Stimulated activated CD4-positive, alpha-beta T cell treated with anti-CD3 and anti-CD28 coated beads, Interleukin-2, amount 100 ng/mL, for 48 hours (primary cell): ENCODE measurements at regions not wholly inside any gene's neighbourhood (a gene's known extent, or its start where the extent isn't known, plus 50 kb on each side); places are given as distances from the start of the nearest gene placed in this dataset.
"Not testable (repeated sequence)": the region's sequence is repeated elsewhere in the genome, so short reads cannot be mapped to it uniquely, and the experiment has no call there.

ENCODE experiments used
- DNase-seq, 2 donors: peaks; one replicate each; pipeline ENCODE4 v3.0.0-alpha.2; 2020

- not testable (repeated sequence) for DNase-seq
Observed at GRCh38 chr3:80897005-80897404, 864.4 kb downstream of the GBE1 start.

DNA sequence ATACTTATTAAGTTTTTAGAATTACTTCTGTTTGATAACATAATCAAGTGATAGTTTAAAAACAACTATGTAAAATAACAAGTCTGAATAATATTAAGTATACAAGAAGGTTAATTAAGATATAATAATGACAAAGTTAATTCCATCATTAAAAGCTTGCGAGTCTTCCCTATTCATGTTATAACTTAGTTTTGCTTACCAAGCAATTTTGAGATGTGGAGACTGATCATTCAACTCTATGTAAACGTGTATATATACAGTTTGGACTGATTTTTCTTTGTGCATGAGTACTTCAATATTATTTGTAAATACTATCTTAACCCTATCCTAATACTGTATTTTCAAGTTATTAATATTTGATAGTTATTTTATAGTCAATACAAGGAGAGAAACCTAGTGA lies 870.9 kb downstream of the GBE1 start:
- DNase-seq = no peak

DNA sequence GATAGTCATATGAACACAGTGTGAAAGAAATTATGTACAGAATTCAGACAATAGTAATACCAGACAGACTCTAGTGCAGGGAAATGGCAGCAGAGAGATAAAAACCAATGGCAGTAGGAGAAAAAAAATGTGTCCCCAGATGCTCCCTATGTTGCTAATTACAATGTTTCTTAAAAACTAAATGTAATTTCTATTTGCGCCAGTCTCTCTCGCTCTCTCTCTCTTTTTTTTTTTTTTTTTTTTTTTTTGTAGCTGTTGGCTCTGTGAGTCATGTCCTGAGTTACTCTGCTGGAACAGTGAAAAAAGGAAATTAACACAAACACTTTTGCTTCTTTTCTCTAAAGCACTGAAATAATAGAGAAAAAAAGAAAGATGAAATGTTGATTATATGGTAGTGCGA lies 871.9 kb downstream of the GBE1 start:
- no peak for DNase-seq

GRCh38 chr3:80870476-80871041 lies 890.9 kb downstream of the GBE1 start:
- no peak for DNase-seq

DNA sequence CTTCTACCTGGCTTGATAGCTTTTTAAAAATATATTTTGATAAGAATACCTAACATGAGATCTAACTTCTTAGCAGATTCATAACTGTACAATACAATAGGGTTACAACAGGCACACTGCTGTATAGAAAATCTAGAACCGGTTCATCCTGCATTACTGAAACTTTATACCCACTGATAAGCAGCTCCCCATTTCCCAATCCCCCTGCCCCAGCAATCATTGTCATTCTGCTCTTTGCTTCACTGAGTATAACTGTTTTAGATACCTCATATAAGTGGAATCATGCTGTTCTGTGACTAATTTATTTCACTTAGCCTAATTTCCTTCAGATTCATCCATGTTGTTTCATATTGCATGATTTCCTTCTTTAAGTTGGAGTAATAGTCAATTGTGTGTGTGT lies 906.0 kb downstream of the GBE1 start:
- no peak for DNase-seq

DNA sequence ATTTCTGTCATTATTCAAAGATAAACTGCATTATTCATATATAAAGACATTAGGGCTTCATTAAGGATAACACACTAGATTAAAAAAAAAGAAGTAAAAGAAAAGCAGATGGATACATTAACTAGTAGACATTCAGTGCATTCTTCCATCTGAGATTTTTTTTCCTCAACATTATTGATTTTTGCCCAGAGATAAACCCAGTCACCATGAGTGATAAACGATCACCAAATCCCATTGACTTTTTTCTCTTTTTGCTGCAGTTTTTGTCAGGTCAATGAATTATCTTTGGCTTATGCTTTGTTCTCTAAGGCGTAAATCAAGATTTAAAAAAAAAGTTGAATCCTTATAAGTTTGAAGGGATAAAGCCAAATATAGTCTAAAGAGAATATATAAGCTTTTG lies 925.0 kb downstream of the GBE1 start:
- no peak for DNase-seq

DNA sequence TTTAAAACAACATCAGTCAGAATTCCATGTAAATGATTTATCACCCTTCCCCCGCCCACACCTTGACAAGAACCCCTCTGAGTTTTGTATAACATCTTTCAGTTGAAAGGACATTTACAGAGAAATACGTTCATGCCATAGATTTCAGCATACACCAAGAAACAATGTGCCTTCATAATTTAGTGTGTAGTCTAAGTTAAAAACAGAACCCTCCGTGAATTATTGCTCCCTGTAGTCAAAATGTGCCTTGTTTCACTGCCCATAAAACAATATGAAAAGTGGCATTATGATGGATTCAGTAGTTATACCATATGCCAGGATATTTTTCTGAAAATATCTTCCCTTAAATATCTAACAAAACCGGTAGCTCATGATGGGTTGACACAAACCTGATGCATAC lies 953.9 kb downstream of the GBE1 start:
- DNase-seq = no peak

- DNase-seq = no peak
Observed at GRCh38 chr3:80806673-80807072, 954.8 kb downstream of the GBE1 start.

DNA sequence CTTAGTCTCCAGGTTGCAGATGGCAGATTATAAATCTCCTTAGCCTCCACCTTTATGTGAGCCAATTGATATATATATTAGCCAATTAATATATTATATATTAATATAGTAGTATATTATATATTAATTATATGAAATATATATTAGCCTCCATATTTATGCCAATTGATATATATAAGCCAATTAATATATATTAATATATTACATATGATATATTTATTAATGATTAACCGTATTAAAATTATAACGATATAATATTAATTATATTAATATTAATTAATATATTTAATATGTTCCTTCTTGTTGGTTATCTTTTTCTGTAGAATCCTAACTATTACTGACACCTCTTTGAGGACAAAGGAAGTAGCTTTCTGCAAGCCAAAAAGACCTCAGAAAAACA lies 972.5 kb downstream of the GBE1 start:
- no peak for DNase-seq

DNA sequence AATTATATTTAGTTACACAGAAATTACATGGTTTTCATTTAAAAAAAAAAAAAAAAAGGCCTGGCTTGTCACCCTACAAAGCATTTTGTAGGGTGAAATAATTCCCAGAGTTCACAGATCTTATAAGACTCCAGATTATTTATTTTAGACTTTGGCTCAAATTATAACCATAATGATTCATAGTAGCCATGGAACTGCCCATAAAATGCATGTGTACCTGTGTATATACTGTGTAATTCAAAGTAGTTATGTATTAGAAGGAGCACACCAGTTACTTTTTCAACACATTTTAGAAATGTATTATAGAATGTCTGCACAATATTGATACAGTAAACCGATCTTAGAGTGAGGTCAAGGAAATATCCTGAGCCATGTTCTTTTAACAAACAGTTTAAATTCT lies 975.6 kb downstream of the GBE1 start:
- DNase-seq = no peak

DNA sequence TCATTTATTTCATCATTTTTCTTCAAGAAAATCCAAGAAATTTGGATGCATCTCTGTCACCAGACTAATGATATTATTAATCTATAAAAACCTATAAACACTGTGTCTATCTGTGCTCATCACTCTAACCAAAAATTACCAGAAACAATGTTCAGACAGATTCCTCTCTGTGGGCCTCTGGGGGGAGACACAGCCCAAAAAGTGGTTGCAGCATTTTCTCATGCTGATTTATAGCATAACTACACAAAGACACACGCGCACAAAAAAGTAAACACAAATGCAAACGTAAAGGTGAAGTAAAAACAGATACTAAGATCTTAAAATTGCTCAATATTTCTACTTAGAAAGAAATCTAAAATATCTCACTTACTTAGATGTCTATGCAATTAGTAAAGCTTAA lies 976.0 kb downstream of the GBE1 start:
- DNase-seq = no peak

- no peak for DNase-seq
Observed at GRCh38 chr3:80771085-80771484, 990.4 kb downstream of the GBE1 start.

DNA sequence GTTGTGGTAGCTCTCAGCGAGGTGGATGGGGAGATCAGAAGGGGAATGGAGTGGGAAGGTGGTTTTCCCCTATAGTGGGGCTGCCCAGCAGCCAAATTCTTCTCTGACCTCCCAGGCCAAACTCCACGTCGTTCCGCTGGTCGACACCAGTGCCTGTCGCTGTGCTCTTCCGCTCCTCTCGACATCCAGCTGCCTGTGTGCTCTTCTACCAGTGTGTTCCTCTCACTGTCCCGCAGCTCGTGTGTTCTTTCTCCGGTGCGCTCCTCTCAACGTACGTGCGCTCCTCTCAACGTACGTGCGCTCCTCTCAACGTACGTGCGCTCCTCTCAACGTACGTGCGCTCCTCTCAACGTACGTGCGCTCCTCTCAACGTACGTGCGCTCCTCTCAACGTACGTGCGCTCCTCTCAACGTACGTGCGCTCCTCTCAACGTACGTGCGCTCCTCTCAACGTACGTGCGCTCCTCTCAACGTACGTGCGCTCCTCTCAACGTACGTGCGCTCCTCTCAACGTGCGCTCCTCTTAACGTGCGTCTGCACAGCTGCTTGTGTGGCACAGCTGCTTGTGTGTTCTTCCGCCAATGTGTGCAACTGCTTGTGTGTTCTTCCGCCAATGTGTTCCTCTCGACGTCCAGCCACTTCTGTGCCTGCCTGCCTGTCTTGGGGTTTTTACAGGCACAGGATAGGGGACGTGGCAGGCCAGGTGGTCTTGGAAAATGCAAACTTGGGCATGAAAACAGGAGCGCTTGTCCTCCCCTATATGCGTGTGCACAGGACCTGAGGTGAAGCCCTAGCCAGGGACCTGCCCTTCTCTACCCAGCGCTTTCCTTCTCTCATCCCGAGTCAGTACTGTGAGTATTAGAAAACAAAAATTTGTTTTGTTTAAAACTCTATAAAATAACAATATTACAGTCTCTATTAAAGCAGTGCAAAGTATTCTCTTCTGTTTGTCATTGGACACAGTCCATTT lies 991.1 kb downstream of the GBE1 start:
- DNase-seq = no peak

- no peak for DNase-seq
Observed at GRCh38 chr3:80769683-80770082, 991.8 kb downstream of the GBE1 start.

DNA sequence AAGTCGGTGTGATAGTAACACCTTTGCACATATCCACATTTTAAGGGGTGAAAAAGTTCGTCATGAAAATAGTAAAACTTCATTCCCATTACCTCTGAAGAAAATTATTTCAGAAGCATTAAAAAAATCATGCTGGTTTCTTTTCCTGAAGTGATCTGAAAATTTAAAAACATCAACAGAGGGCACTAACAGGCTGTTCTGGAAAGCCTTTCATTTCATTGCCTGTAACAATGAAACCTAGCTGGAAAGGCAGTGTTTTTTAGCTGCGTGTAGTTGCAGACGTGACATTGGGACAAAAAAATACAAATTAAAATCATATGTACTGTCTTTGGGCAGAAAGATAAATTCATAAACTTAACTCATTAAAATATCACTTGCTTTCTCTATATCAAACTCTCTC lies 993.8 kb downstream of the GBE1 start:
- DNase-seq = no peak

- DNase-seq = no peak
Observed at GRCh38 chr3:80754969-80755368, 987.2 kb upstream of the ROBO1 start.

DNA sequence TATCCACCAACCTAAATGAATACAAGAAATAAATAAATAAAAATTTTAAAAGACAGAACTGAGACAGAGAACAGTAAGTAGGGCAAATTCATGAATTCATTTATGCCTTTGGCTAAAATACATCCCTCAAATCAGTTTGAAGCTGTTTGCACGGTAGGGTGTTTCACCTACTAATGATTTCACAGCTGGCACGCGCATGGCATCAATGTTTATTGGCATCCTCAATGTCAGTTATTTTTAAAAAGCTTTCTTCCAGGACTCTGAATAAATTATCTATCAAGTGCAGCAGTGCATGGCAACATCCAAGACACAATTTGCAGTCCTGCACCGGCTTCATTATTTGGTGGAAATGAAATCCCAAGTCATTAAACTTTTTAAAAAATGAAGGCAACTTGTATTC lies 985.2 kb upstream of the ROBO1 start:
- DNase-seq = no peak

DNA sequence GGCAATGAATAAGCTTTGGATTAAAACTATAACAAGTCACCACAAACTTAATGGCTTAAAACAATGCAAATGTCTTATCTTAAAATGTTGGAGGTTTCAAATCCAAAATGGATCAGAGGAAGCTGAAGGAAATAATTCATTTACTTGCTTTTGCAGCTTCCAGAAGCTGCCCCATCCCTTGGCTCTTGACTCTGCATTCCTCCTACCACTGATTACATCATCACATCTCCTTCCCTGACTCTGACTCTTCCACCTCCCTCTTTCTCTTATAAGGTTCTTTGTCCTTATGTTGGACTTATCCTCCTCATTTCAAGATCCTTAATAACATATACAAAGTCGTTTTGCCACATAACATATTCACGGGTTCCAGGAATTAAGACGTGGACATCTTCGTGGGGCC lies 982.8 kb upstream of the ROBO1 start:
- no peak for DNase-seq

DNA sequence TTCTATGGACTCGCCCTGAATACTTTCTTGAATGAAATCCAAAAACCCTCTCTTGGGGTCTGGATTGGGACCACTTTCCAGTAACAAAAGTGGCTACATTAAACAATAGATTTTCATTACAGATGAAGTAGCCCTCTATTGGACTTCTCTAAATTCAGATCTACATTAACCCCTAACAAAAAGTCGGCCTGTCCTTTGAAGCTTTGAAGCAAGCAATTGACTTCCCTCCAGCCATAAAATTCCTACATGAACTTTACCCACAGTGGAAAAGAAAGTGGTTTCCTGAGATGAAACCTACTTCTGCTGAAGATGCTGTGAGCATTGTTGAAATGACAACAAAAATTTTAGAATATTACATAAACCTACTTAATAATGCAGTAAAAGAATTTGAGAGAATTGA lies 967.1 kb upstream of the ROBO1 start:
- DNase-seq = no peak

DNA sequence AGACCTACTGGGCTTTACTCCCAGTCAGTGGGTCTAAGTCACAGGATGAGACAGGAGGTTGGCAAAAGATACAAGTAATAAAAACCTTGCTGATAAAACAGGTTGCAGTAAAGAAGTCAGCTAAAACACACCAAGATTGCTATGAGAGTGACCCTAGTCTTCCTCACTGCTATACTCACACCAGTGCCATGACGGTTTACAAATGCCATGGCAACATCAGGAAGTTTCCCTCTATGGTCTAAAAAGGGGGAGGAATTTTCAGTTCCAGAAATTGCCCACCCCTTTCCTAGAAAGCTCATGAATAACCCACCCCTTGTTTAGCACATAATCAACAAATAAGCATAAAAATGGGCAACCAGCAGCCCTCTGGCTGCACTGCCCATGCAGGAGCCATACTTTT lies 966.7 kb upstream of the ROBO1 start:
- DNase-seq = no peak

DNA sequence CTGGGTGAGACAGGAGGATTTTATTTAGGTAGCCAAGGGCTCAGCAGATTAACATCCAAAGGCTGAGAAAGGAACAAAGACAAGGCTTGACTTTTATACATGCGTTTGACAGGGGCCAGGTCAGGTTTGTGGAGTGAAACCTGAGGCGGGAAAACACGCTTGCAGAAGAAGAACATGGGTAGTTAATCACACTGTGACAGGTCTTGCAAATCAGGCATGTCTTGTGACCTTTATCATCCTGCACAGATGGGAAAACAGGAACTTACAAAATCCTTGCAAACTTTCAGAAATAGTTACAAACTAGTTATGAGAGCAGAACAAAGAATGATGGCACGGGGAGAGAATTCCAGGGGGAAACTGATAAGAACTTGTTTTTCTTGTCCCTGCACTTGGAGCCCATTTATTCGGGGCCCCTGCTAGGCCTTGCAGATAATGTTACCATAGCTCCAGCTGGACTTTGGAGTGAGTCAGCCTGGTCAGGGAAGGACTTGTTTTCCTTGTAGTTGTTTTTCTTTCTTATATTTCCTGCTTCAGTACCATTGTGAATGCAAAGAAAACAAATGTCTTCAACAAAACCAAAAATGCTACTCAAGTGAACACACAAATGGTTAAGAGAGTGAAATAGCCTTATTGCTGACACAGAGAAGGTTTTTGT lies 965.9 kb upstream of the ROBO1 start:
- DNase-seq = no peak

DNA sequence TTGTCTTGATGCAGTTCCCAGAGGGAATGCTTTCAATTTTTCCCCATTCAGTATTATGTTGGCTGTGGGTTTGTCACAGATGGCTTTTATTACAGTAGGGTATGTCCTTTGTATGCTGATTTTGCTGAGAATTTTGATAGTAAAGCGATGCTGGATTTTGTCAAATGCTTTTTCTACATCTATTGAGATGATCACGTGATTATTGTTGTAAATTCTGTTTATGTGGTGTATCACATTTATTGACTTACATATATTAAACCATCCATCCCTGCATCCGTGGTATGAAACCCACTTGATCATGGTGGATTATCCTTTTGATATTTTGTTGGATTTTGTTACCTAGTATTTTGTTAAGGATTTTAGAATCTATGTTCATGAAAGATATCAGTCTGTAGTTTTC lies 959.8 kb upstream of the ROBO1 start:
- not testable (repeated sequence) for DNase-seq

GRCh38 chr3:80709597-80710322 lies 942.0 kb upstream of the ROBO1 start:
- not testable (repeated sequence) for DNase-seq
